Epithelial cell of esophagus (primary cell): ENCODE measurements at regions not wholly inside any gene's neighbourhood (a gene's known extent, or its start where the extent isn't known, plus 50 kb on each side); places are given as distances from the start of the nearest gene placed in this dataset.
A peak's percentile ranks its signal among the peaks of the same experiment; 100 is the strongest.
"Not testable (repeated sequence)": the region's sequence is repeated elsewhere in the genome, so short reads cannot be mapped to it uniquely, and the experiment has no call there.

Source experiments
- DNase-seq: peaks from one replicate; pipeline ENCODE4 v3.0.0; 2010; ENCODE audit warnings: low read depth
- H3K4me3 ChIP-seq: 2 replicates; pipeline ENCODE4 v1.5.1; 2011; ENCODE audit warnings: mild to moderate bottlenecking, low read length, control low read depth
- CTCF ChIP-seq: IDR thresholded peaks from 2 replicates; pipeline ENCODE4 v1.5.1; 2011; ENCODE audit warnings: low read depth, mild to moderate bottlenecking, low read length, control low read depth, inconsistent platforms; ENCODE audit not compliant: insufficient read depth; ENCODE audit errors: missing control alignments

GRCh38 chr21:25489673-25490072 is 117.6 kb downstream of the MRPL39 start:
- DNase-seq = no peak
- no peak overlapping the region for H3K4me3 ChIP-seq
- no peak for TF ChIP-seq CTCF

- TF ChIP-seq CTCF = no peak
- no peak overlapping the region for H3K4me3 ChIP-seq
- no peak for DNase-seq
Measured at GRCh38 chr21:25487046-25487594, 120.2 kb downstream of the MRPL39 start.

GRCh38 chr21:25485914-25486313 is 121.4 kb downstream of the MRPL39 start:
- no peak for TF ChIP-seq CTCF
- DNase-seq = no peak

GRCh38 chr21:25467896-25468295 is 139.4 kb downstream of the MRPL39 start:
- DNase-seq = peak; percentile 57
- TF ChIP-seq CTCF = no peak
- no peak overlapping the region for H3K4me3 ChIP-seq

More at GRCh38 chr21:25485914-25486313, 121.4 kb downstream of the MRPL39 start:
- H3K4me3 ChIP-seq = no peak overlapping the region

- H3K4me3 ChIP-seq = not testable (repeated sequence)
- DNase-seq = peak; percentile 43
Measured at GRCh38 chr21:25467071-25467470, 140.2 kb downstream of the MRPL39 start.

- no peak for TF ChIP-seq CTCF
- H3K4me3 ChIP-seq = no peak overlapping the region
- DNase-seq = no peak
Measured at GRCh38 chr21:25466470-25466869, 140.8 kb downstream of the MRPL39 start.

- no peak overlapping the region for H3K4me3 ChIP-seq
- DNase-seq = no peak
- no peak for TF ChIP-seq CTCF
Measured at GRCh38 chr21:25465263-25465662, 142.0 kb downstream of the MRPL39 start.
